Endothelial cell of umbilical vein (primary cell): ENCODE measurements at regions not wholly inside any gene's neighbourhood (a gene's known extent, or its start where the extent isn't known, plus 50 kb on each side); places are given as distances from the start of the nearest gene placed in this dataset.

Experiments
- BruUV-seq: library from RNA; stranded (reverse); fragments of 400-500 nt; replicated peaks from 2 replicates; lab custom pipeline; 2021; lab: Mats Ljungman, UMichigan
- CTCF ChIA-PET: fragments of 300-600, 350-600 bp; sonication (Branson Sonifier 250); formaldehyde crosslinking; loops from one replicate; lab custom pipeline; 2021; ENCODE audit warnings: antibody characterized with exemption, inconsistent platforms; lab: Charles Lee
- POLR2A ChIA-PET: fragments of 300-600, 350-600 bp; sonication (Branson Sonifier 250); formaldehyde crosslinking; loops from one replicate; lab custom pipeline; 2021; ENCODE audit warnings: antibody characterized with exemption, inconsistent platforms; lab: Charles Lee
- DNase-seq: peaks from one replicate; pipeline ENCODE4 v3.0.0-alpha.2; 2011; ENCODE audit warnings: low read depth, low spot score
- FAIRE-seq: peaks from 2 replicates; lab custom pipeline; 2011; peaks lifted over from hg19 to GRCh38; lab: Jason Lieb, UNC
- H2AFZ ChIP-seq: 2 replicates; pipeline ENCODE4 v1.6.0; 2012; ENCODE audit warnings: low read depth, low read length, control low read depth, inconsistent platforms
- H3K27ac ChIP-seq: 2 replicates; pipeline ENCODE4 v1.5.1; 2011; ENCODE audit warnings: low read depth, mild to moderate bottlenecking, control low read depth, low read length, moderate library complexity; ENCODE audit not compliant: insufficient read depth
- H3K27me3 ChIP-seq, 2 experiments: 2 replicates each; pipeline versions ENCODE4 v1.6.0 to v1.6.1; 2011; ENCODE audit warnings: low read length in 2 of 2, mixed read lengths in 1 of 2; ENCODE audit not compliant: control insufficient read depth in 2 of 2, insufficient read depth in 2 of 2
- H3K36me3 ChIP-seq, 2 experiments: 2 replicates in 1 of 2; 3 replicates in 1 of 2; pipeline ENCODE4 v1.5.1; 2011; ENCODE audit warnings: low read length in 2 of 2, mild to moderate bottlenecking in 1 of 2, moderate library complexity in 1 of 2; ENCODE audit not compliant: control insufficient read depth in 2 of 2, insufficient read depth in 2 of 2; ENCODE audit errors: extremely low read depth in 1 of 2
- H3K4me1 ChIP-seq: 3 replicates; pipeline ENCODE4 v1.5.1; 2011; ENCODE audit warnings: mild to moderate bottlenecking, low read length; ENCODE audit not compliant: control insufficient read depth, insufficient read depth; ENCODE audit errors: extremely low read depth
- H3K4me2 ChIP-seq: 2 replicates; pipeline ENCODE4 v1.6.1; 2011; ENCODE audit warnings: low read length, control low read depth, mixed read lengths; ENCODE audit not compliant: insufficient read depth
- H3K4me3 ChIP-seq, 3 experiments: fragments of 200-600 bp in 1 of 3; sonication (generic), shearing (Covaris generic) in 1 of 3; replicated peaks in 1 of 3; 2 replicates each; pipeline ENCODE4 v1.5.1; 2011 to 2016; ENCODE audit warnings: control low read depth in 3 of 3, low read length in 3 of 3, mild to moderate bottlenecking in 2 of 3, inconsistent platforms in 1 of 3, low read depth in 1 of 3, moderate library complexity in 1 of 3; ENCODE audit not compliant: insufficient read depth in 1 of 3
- H3K79me2 ChIP-seq: 2 replicates; pipeline ENCODE4 v1.6.0; 2012; ENCODE audit warnings: low read length, inconsistent platforms; ENCODE audit not compliant: control insufficient read depth, insufficient read depth
- H3K9ac ChIP-seq: replicated peaks from 2 replicates; pipeline ENCODE3; 2011; ENCODE audit warnings: low read length, control low read depth; ENCODE audit not compliant: insufficient read depth; ENCODE audit errors: extremely low read depth
- H3K9me1 ChIP-seq: replicated peaks from 3 replicates; pipeline ENCODE4 v1.6.0; 2011; ENCODE audit warnings: mild to moderate bottlenecking, low read length; ENCODE audit not compliant: control insufficient read depth, insufficient read depth; ENCODE audit errors: extremely low read depth
- H3K9me3 ChIP-seq: replicated peaks from 2 replicates; pipeline ENCODE4 v1.5.1; 2012; ENCODE audit warnings: low read length, inconsistent platforms; ENCODE audit not compliant: control insufficient read depth, insufficient read depth
- H4K20me1 ChIP-seq: replicated peaks from 2 replicates; pipeline ENCODE3; 2011; ENCODE audit warnings: mild to moderate bottlenecking, low read length; ENCODE audit not compliant: control insufficient read depth, insufficient read depth; ENCODE audit errors: extremely low read depth
- EZH2 ChIP-seq: IDR thresholded peaks from 2 replicates; pipeline ENCODE4 v1.6.1; 2012; ENCODE audit warnings: borderline replicate concordance, low read depth, mild to moderate bottlenecking, moderate library complexity, low read length, inconsistent platforms; ENCODE audit not compliant: severe bottlenecking
- FOS ChIP-seq: IDR thresholded peaks from 2 replicates; pipeline ENCODE4 v1.6.1; 2011; ENCODE audit warnings: mild to moderate bottlenecking, low read length, moderate library complexity, borderline replicate concordance; ENCODE audit not compliant: insufficient read depth
- GATA2 ChIP-seq: IDR thresholded peaks from 2 replicates; pipeline ENCODE4 v1.7.0; 2011; ENCODE audit warnings: low read depth, mild to moderate bottlenecking, moderate library complexity, mixed read lengths, low read length; ENCODE audit not compliant: insufficient read length, insufficient read depth
- JUN ChIP-seq: IDR thresholded peaks from 2 replicates; pipeline ENCODE4 v1.6.1; 2011; ENCODE audit warnings: borderline replicate concordance, low read depth; ENCODE audit not compliant: insufficient read length, insufficient read depth
- MYC ChIP-seq: IDR thresholded peaks from one replicate; pipeline ENCODE4 v1.6.1; 2011; ENCODE audit warnings: mild to moderate bottlenecking, low read depth, low read length
- POLR2A ChIP-seq: IDR thresholded peaks from 2 replicates; pipeline ENCODE4 v1.6.1; 2012; ENCODE audit warnings: low read depth, mild to moderate bottlenecking, control low read depth, low read length
- POLR2AphosphoS5 ChIP-seq: IDR thresholded peaks from 2 replicates; pipeline ENCODE4 v1.6.1; 2012; ENCODE audit warnings: low read depth, mild to moderate bottlenecking, control low read depth, low read length, moderate library complexity; ENCODE audit not compliant: insufficient read depth
- dilution Hi-C: fragments of 300-500 bp; cut with MboI; formaldehyde crosslinking; loops from one replicate; pipeline ENCODE4 v1.15.0; 2019; ENCODE audit warnings: low sequenced_read_pairs; ENCODE audit not compliant: extremely low pct_ligation_motif_present
- intact Hi-C: fragments of 100-400 bp; cut with micrococcal nuclease; formaldehyde crosslinking; loops from one replicate; pipeline ENCODE4 v1.10.0; 2022
- TF ChIP-seq, protein P1 (sequence below), 2 donors: IDR thresholded peaks; 1 replicate in 1 of 2; 2 replicates in 1 of 2; pipeline ENCODE4 v1.5.1; 2011; ENCODE audit warnings: low read length in 2 of 2, mild to moderate bottlenecking in 2 of 2, moderate library complexity in 2 of 2, control low read depth in 1 of 2, inconsistent platforms in 1 of 2, low read depth in 1 of 2; ENCODE audit not compliant: insufficient read depth in 1 of 2; ENCODE audit errors: extremely low read depth in 1 of 2
- TF ChIP-seq, protein P2 (sequence below): IDR thresholded peaks from 2 replicates; pipeline ENCODE4 v1.6.1; 2011; ENCODE audit not compliant: insufficient read depth, insufficient read length

- Histone ChIP-seq H3K79me2 (no peaks in the 10 kb centered on the region), H3K9ac (no peak overlapping the region), H3K9me1 (no peaks in the 10 kb centered on the region), H3K4me2 (no peak overlapping the region), H3K9me3 (no peaks in the 10 kb centered on the region), H3K27ac (no peak overlapping the region), H2AFZ (no peak overlapping the region), H3K4me1 (no peaks in the 10 kb centered on the region), H3K36me3 (no peaks in the 10 kb centered on the region), H4K20me1 (no peaks in the 10 kb centered on the region), H3K4me3 (no peak overlapping the region), H3K27me3 (no peaks in the 10 kb centered on the region)
- no peak for DNase-seq
- dilution Hi-C loops (no loop called here), intact Hi-C loops (no loop called here)
- no peak for FAIRE-seq
- ChIA-PET CTCF (interaction anchor here (1.0 kb wide), 1 partner anchor 64 kb away, joined by 3 read pairs; no protein-coding TSS in a partner anchor), POLR2A (no interaction called here)
- BruUV-seq: no TSS peak
- TF ChIP-seq, protein P1, sequence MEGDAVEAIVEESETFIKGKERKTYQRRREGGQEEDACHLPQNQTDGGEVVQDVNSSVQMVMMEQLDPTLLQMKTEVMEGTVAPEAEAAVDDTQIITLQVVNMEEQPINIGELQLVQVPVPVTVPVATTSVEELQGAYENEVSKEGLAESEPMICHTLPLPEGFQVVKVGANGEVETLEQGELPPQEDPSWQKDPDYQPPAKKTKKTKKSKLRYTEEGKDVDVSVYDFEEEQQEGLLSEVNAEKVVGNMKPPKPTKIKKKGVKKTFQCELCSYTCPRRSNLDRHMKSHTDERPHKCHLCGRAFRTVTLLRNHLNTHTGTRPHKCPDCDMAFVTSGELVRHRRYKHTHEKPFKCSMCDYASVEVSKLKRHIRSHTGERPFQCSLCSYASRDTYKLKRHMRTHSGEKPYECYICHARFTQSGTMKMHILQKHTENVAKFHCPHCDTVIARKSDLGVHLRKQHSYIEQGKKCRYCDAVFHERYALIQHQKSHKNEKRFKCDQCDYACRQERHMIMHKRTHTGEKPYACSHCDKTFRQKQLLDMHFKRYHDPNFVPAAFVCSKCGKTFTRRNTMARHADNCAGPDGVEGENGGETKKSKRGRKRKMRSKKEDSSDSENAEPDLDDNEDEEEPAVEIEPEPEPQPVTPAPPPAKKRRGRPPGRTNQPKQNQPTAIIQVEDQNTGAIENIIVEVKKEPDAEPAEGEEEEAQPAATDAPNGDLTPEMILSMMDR (IDR thresholded peaks at IDR 0.05; ENCODE audit: extremely low read depth in 1 of 2, insufficient read depth in 1 of 2, low read depth in 1 of 2, low read length in 2 of 2): no peak
- TF ChIP-seq POLR2A (no peak), MYC (no peak), FOS (no peak), JUN (no peak), EZH2 (no peak), GATA2 (no peak), POLR2AphosphoS5 (no peak)
- TF ChIP-seq, protein P2, sequence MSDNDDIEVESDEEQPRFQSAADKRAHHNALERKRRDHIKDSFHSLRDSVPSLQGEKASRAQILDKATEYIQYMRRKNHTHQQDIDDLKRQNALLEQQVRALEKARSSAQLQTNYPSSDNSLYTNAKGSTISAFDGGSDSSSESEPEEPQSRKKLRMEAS: no peak
Observed at GRCh38 chr6:76509397-76509796, 436.9 kb upstream of the IMPG1 start.
